Keratinocyte (primary cell): ENCODE measurements at regions not wholly inside any gene's neighbourhood (a gene's known extent, or its start where the extent isn't known, plus 50 kb on each side); places are given as distances from the start of the nearest gene placed in this dataset.

Source experiments
- DNase-seq: peaks from one replicate; pipeline ENCODE4 v3.0.0-alpha.2; 2011; ENCODE audit warnings: low read depth, missing footprints, low spot score
- FAIRE-seq: peaks from 2 replicates; lab custom pipeline; 2011; peaks lifted over from hg19 to GRCh38; lab: Jason Lieb, UNC
- H2AFZ ChIP-seq: 2 replicates; pipeline ENCODE4 v1.6.0; 2012; ENCODE audit warnings: low read length, control low read depth, inconsistent platforms; ENCODE audit not compliant: control insufficient read depth
- H3K27ac ChIP-seq: 2 replicates; pipeline ENCODE4 v1.5.1; 2011; ENCODE audit warnings: low read length; ENCODE audit not compliant: control insufficient read depth, insufficient read depth
- H3K27me3 ChIP-seq: 3 replicates; pipeline ENCODE4 v1.6.0; 2011; ENCODE audit warnings: low read length; ENCODE audit not compliant: control insufficient read depth, insufficient read depth; ENCODE audit errors: extremely low read depth
- H3K36me3 ChIP-seq, 2 experiments: 2 replicates in 1 of 2; 3 replicates in 1 of 2; pipeline ENCODE4 v1.5.1; 2011; ENCODE audit warnings: low read length in 2 of 2, mild to moderate bottlenecking in 1 of 2; ENCODE audit not compliant: control insufficient read depth in 2 of 2, insufficient read depth in 2 of 2; ENCODE audit errors: extremely low read depth in 1 of 2
- H3K4me1 ChIP-seq: 3 replicates; pipeline ENCODE4 v1.5.1; 2011; ENCODE audit warnings: low read length; ENCODE audit not compliant: control insufficient read depth, insufficient read depth; ENCODE audit errors: extremely low read depth
- H3K4me2 ChIP-seq: 3 replicates; pipeline ENCODE4 v1.6.0; 2011; ENCODE audit warnings: low read depth, low read length; ENCODE audit not compliant: control insufficient read depth, insufficient read depth; ENCODE audit errors: extremely low read depth
- H3K4me3 ChIP-seq, 3 experiments: fragments of 200-600 bp in 1 of 3; sonication (generic) in 1 of 3; 2 replicates in 2 of 3; 3 replicates in 1 of 3; pipeline ENCODE4 v1.5.1; 2011 to 2016; ENCODE audit warnings: low read length in 3 of 3, mild to moderate bottlenecking in 3 of 3, control low read depth in 2 of 3, inconsistent platforms in 1 of 3, low read depth in 1 of 3, mixed read lengths in 1 of 3, mixed run types in 1 of 3, moderate library complexity in 1 of 3; ENCODE audit not compliant: control insufficient read depth in 2 of 3, insufficient read depth in 2 of 3; ENCODE audit errors: extremely low read depth in 1 of 3
- H3K79me2 ChIP-seq: 2 replicates; pipeline ENCODE4 v1.6.0; 2012; ENCODE audit warnings: low read length; ENCODE audit not compliant: control insufficient read depth, insufficient read depth
- H3K9ac ChIP-seq: 3 replicates; pipeline ENCODE4 v1.6.0; 2011; ENCODE audit warnings: low read length; ENCODE audit not compliant: control insufficient read depth, insufficient read depth; ENCODE audit errors: extremely low read depth
- H3K9me1 ChIP-seq: 3 replicates; pipeline ENCODE4 v1.6.0; 2011; ENCODE audit warnings: low read length; ENCODE audit not compliant: control insufficient read depth, insufficient read depth; ENCODE audit errors: extremely low read depth
- H3K9me3 ChIP-seq: 2 replicates; pipeline ENCODE4 v1.5.1; 2012; ENCODE audit warnings: low read depth, low read length; ENCODE audit not compliant: control insufficient read depth
- H4K20me1 ChIP-seq: 3 replicates; pipeline ENCODE4 v1.6.0; 2011; ENCODE audit warnings: low read length; ENCODE audit not compliant: control insufficient read depth, insufficient read depth; ENCODE audit errors: extremely low read depth
- EZH2 ChIP-seq: IDR thresholded peaks from one replicate; pipeline ENCODE4 v1.6.1; 2012; ENCODE audit warnings: inconsistent platforms, mild to moderate bottlenecking, low read length, moderate library complexity
- dilution Hi-C: fragments of 300-500 bp; cut with MboI; formaldehyde crosslinking; loops from one replicate; pipeline ENCODE4 v1.7.0; 2020; ENCODE audit warnings: low sequenced_read_pairs; ENCODE audit not compliant: extremely low pct_ligation_motif_present
- TF ChIP-seq, protein P1 (sequence below), 3 experiments: IDR thresholded peaks in 1 of 3; conservative IDR thresholded peaks in 1 of 3; optimal IDR thresholded peaks in 1 of 3; 2 replicates in 2 of 3; 3 replicates in 1 of 3; pipeline versions ENCODE3 to v1.5.1; 2011; ENCODE audit warnings: low read length in 3 of 3, mild to moderate bottlenecking in 3 of 3, moderate library complexity in 2 of 3, control low read depth in 1 of 3, inconsistent platforms in 1 of 3; ENCODE audit not compliant: insufficient read depth in 2 of 3; ENCODE audit errors: extremely low read depth in 1 of 3

DNA sequence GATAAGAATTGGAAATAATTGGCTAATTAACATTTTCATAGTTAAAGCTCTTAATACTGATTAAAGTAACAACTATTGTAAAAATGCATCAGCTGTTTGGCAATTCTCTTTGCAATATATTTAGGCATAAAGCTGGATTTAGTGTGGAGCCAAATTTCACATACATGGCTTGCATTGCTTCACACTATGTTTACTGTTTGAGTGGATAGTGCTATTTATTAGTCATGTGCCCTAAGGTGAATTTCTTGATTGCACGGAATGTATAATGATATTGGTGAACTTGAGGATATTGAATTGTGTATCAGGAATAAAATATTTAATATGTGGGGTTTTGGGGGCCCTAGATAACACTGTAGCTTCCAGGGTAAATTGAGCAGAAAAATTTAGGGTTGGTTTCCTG, 100.9 kb downstream of the AASDHPPT start:
- Histone ChIP-seq H3K4me3 (no peak overlapping the region), H3K79me2 (no peaks in the 10 kb centered on the region), H3K27me3 (no peaks in the 10 kb centered on the region), H3K4me1 (peaks cover 17% of the 10 kb centered on the region), H4K20me1 (no peaks in the 10 kb centered on the region), H3K9me3 (no peaks in the 10 kb centered on the region), H3K27ac (no peak overlapping the region), H3K4me2 (no peak overlapping the region), H3K36me3 (no peaks in the 10 kb centered on the region), H2AFZ (no peak overlapping the region), H3K9me1 (no peaks in the 10 kb centered on the region), H3K9ac (no peak overlapping the region)
- DNase-seq = no peak
- dilution Hi-C loops = no loop called here
- no peak for TF ChIP-seq EZH2
- TF ChIP-seq, protein P1, sequence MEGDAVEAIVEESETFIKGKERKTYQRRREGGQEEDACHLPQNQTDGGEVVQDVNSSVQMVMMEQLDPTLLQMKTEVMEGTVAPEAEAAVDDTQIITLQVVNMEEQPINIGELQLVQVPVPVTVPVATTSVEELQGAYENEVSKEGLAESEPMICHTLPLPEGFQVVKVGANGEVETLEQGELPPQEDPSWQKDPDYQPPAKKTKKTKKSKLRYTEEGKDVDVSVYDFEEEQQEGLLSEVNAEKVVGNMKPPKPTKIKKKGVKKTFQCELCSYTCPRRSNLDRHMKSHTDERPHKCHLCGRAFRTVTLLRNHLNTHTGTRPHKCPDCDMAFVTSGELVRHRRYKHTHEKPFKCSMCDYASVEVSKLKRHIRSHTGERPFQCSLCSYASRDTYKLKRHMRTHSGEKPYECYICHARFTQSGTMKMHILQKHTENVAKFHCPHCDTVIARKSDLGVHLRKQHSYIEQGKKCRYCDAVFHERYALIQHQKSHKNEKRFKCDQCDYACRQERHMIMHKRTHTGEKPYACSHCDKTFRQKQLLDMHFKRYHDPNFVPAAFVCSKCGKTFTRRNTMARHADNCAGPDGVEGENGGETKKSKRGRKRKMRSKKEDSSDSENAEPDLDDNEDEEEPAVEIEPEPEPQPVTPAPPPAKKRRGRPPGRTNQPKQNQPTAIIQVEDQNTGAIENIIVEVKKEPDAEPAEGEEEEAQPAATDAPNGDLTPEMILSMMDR (optimal IDR thresholded peaks at IDR 0.05 in 1 of 3, IDR thresholded peaks at IDR 0.05 in 1 of 3, conservative IDR thresholded peaks at IDR 0.05 in 1 of 3; ENCODE audit: extremely low read depth in 1 of 3, insufficient read depth in 2 of 3, low read length in 3 of 3) = no peak
- FAIRE-seq = no peak

DNA sequence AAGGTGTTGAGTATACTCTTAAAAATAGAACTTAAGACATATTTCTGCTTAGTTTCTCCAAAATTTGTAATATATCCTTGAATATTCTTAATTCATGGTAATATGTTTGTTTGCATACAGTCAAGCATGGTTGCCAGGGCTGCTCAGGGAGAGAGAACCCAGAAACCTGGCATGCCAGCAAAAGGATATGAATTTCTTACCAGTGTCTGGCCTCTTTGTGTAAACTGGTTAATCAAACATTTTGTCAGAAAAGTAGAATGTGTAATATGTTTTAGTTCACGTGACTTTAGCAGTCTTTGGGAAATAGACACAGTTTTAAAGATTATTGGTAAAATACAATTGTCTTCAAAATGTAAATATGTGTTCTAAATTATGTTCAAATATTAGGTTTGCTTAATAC, 101.6 kb downstream of the AASDHPPT start:
- no peaks in the 10 kb centered on the region for H3K27me3 ChIP-seq
- no peak for FAIRE-seq

More for the DNA sequence above, 101.6 kb downstream of the AASDHPPT start:
- H3K9ac ChIP-seq = no peak overlapping the region
- no peak for DNase-seq
- no peak overlapping the region for H3K4me3 ChIP-seq
- no peaks in the 10 kb centered on the region for H3K36me3 ChIP-seq
- H3K9me1 ChIP-seq = no peaks in the 10 kb centered on the region
- no peak overlapping the region for H3K27ac ChIP-seq
- H3K4me2 ChIP-seq = no peak overlapping the region
- H3K79me2 ChIP-seq = no peaks in the 10 kb centered on the region
- dilution Hi-C loops = no loop called here
- H2AFZ ChIP-seq = no peak overlapping the region
- no peak for TF ChIP-seq EZH2
- TF ChIP-seq, protein P1 (optimal IDR thresholded peaks at IDR 0.05 in 1 of 3, IDR thresholded peaks at IDR 0.05 in 1 of 3, conservative IDR thresholded peaks at IDR 0.05 in 1 of 3; ENCODE audit: extremely low read depth in 1 of 3, insufficient read depth in 2 of 3, low read length in 3 of 3) = no peak
- H3K4me1 ChIP-seq = peaks cover 11% of the 10 kb centered on the region
- H3K9me3 ChIP-seq = no peaks in the 10 kb centered on the region
- H4K20me1 ChIP-seq = no peaks in the 10 kb centered on the region
